Fibroblast of villous mesenchyme (primary cell): ENCODE measurements at regions not wholly inside any gene's neighbourhood (a gene's known extent, or its start where the extent isn't known, plus 50 kb on each side); places are given as distances from the start of the nearest gene placed in this dataset.

ENCODE experiments used
- DNase-seq: peaks from one replicate; pipeline ENCODE4 v3.0.0-alpha.2; 2010; ENCODE audit warnings: low read depth
- H3K4me3 ChIP-seq: 2 replicates; pipeline ENCODE4 v1.5.1; 2011; ENCODE audit warnings: low read depth, mild to moderate bottlenecking, low read length
- CTCF ChIP-seq: IDR thresholded peaks from 2 replicates; pipeline ENCODE4 v1.5.1; 2012; ENCODE audit warnings: low read depth, mild to moderate bottlenecking, low read length; ENCODE audit not compliant: insufficient read depth

- TF ChIP-seq CTCF, result no peak
- DNase-seq, result no peak
- H3K4me3 ChIP-seq, result no peak overlapping the region
Measured at GRCh38 chr18:51426996-51427395, 229.5 kb upstream of the MEX3C start.

GRCh38 chr18:51429644-51430043 is 232.2 kb upstream of the MEX3C start:
- no peak overlapping the region for H3K4me3 ChIP-seq
- TF ChIP-seq CTCF, result no peak
- DNase-seq, result no peak

GRCh38 chr18:51430538-51430937 is 233.1 kb upstream of the MEX3C start:
- H3K4me3 ChIP-seq, result no peak overlapping the region
- TF ChIP-seq CTCF, result no peak
- DNase-seq, result no peak

GRCh38 chr18:51433296-51433695 is 235.8 kb upstream of the MEX3C start:
- DNase-seq, result no peak
- no peak overlapping the region for H3K4me3 ChIP-seq
- TF ChIP-seq CTCF, result no peak

GRCh38 chr18:51433881-51434280 is 236.4 kb upstream of the MEX3C start:
- DNase-seq, result no peak
- no peak for TF ChIP-seq CTCF
- no peak overlapping the region for H3K4me3 ChIP-seq

GRCh38 chr18:51437280-51438271 is 240.1 kb upstream of the MEX3C start:
- no peak for TF ChIP-seq CTCF
- DNase-seq, result no peak
- no peak overlapping the region for H3K4me3 ChIP-seq
